ENCODE measurements at regions not wholly inside any gene's neighbourhood (a gene's known extent, or its start where the extent isn't known, plus 50 kb on each side); places are given as distances from the start of the nearest gene placed in this dataset.

DNA sequence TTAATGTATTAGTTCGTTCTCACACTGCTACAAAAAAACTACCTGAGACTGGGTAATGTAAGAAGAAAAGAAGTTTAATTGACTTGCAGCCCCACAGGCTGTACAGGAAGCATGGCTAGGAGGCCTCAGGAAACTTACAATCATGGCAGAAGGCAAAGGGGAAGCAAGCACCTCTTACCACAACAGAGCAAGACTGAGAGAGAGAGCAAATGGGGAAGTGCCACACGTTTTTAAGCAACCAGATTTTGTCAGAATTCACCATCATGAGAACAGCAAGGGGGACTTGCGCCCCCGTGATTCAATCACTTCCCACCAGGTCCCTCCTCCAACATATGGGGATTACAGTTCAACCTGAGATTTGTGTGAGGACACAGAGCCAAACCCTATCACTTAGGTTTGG is 70.8 kb upstream of the SRSF6 start:
- TF ChIP-seq, protein P1, sequence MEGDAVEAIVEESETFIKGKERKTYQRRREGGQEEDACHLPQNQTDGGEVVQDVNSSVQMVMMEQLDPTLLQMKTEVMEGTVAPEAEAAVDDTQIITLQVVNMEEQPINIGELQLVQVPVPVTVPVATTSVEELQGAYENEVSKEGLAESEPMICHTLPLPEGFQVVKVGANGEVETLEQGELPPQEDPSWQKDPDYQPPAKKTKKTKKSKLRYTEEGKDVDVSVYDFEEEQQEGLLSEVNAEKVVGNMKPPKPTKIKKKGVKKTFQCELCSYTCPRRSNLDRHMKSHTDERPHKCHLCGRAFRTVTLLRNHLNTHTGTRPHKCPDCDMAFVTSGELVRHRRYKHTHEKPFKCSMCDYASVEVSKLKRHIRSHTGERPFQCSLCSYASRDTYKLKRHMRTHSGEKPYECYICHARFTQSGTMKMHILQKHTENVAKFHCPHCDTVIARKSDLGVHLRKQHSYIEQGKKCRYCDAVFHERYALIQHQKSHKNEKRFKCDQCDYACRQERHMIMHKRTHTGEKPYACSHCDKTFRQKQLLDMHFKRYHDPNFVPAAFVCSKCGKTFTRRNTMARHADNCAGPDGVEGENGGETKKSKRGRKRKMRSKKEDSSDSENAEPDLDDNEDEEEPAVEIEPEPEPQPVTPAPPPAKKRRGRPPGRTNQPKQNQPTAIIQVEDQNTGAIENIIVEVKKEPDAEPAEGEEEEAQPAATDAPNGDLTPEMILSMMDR (conservative IDR thresholded peaks at IDR 0.05; ENCODE audit: low read depth in 2 of 2): no peak
- TF ChIP-seq CREB1 (CRISPR knock-in tag; IDR thresholded peaks at IDR 0.05; ENCODE audit: low read depth) (no peak), JUNB (IDR thresholded peaks at IDR 0.05; ENCODE audit: unreplicated experiment) (no peak), POLR2AphosphoS5 (IDR thresholded peaks at IDR 0.05; ENCODE audit: low read depth) (no peak), EZH2 (IDR thresholded peaks at IDR 0.05; ENCODE audit: low read depth, unreplicated experiment) (no peak), EZH2phosphoT487 (IDR thresholded peaks at IDR 0.05; ENCODE audit: unreplicated experiment) (no peak)
- TF ChIP-seq, protein P2, sequence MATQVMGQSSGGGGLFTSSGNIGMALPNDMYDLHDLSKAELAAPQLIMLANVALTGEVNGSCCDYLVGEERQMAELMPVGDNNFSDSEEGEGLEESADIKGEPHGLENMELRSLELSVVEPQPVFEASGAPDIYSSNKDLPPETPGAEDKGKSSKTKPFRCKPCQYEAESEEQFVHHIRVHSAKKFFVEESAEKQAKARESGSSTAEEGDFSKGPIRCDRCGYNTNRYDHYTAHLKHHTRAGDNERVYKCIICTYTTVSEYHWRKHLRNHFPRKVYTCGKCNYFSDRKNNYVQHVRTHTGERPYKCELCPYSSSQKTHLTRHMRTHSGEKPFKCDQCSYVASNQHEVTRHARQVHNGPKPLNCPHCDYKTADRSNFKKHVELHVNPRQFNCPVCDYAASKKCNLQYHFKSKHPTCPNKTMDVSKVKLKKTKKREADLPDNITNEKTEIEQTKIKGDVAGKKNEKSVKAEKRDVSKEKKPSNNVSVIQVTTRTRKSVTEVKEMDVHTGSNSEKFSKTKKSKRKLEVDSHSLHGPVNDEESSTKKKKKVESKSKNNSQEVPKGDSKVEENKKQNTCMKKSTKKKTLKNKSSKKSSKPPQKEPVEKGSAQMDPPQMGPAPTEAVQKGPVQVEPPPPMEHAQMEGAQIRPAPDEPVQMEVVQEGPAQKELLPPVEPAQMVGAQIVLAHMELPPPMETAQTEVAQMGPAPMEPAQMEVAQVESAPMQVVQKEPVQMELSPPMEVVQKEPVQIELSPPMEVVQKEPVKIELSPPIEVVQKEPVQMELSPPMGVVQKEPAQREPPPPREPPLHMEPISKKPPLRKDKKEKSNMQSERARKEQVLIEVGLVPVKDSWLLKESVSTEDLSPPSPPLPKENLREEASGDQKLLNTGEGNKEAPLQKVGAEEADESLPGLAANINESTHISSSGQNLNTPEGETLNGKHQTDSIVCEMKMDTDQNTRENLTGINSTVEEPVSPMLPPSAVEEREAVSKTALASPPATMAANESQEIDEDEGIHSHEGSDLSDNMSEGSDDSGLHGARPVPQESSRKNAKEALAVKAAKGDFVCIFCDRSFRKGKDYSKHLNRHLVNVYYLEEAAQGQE (IDR thresholded peaks at IDR 0.05; ENCODE audit: unreplicated experiment): no peak

All from GM23338 (cell line).